ENCODE measurements at regions not wholly inside any gene's neighbourhood (a gene's known extent, or its start where the extent isn't known, plus 50 kb on each side); places are given as distances from the start of the nearest gene placed in this dataset.
A peak's percentile ranks its signal among the peaks of the same experiment; 100 is the strongest.

- H3K9me3 Mint-ChIP-seq: no peaks in the 10 kb centered on the region
- ATAC-seq (replicated peaks) (peak; percentile 70), DNase-seq (peak; percentile 75 to 82 (median 79))
- H3K27ac Mint-ChIP-seq: no peak overlapping the region
- H3K36me3 Mint-ChIP-seq (ENCODE audit: insufficient read depth): peaks cover 12% of the 10 kb centered on the region
- peaks cover 15 to 19% of the 10 kb centered on the region in 2 donors for H3K4me1 Mint-ChIP-seq (ENCODE audit: low read depth in 2 of 2)
- H3K4me3 Mint-ChIP-seq: no peak overlapping the region
- H3K27me3 Mint-ChIP-seq: no peaks in the 10 kb centered on the region
Measured at GRCh38 chr6:26204332-26205160, 117.3 kb downstream of the HFE start.

GRCh38 chr6:26205161-26205624, 118.0 kb downstream of the HFE start:
- ATAC-seq (replicated peaks): peak; percentile 67
- Mint-ChIP-seq H3K4me1 (ENCODE audit: low read depth in 2 of 2) (peaks cover 11 to 14% of the 10 kb centered on the region in 2 donors), H3K9me3 (no peaks in the 10 kb centered on the region), H3K27me3 (no peaks in the 10 kb centered on the region), H3K36me3 (ENCODE audit: insufficient read depth) (peaks cover 8% of the 10 kb centered on the region), H3K4me3 (no peak overlapping the region), H3K27ac (no peak overlapping the region)
- DNase-seq: peak; percentile 76 to 79 (median 78)

- ATAC-seq (replicated peaks) (no peak), DNase-seq (no peak)
- Mint-ChIP-seq H3K36me3 (ENCODE audit: insufficient read depth) (peaks cover 8% of the 10 kb centered on the region), H3K27me3 (no peaks in the 10 kb centered on the region), H3K4me3 (no peak overlapping the region), H3K4me1 (ENCODE audit: low read depth in 2 of 2) (peaks cover 11 to 14% of the 10 kb centered on the region in 2 donors), H3K27ac (no peak overlapping the region), H3K9me3 (no peaks in the 10 kb centered on the region)
Measured at GRCh38 chr6:26205625-26206574, 118.7 kb downstream of the HFE start.

- Mint-ChIP-seq H3K36me3 (ENCODE audit: insufficient read depth) (peaks cover 8% of the 10 kb centered on the region), H3K9me3 (no peaks in the 10 kb centered on the region), H3K4me1 (ENCODE audit: low read depth in 2 of 2) (peaks cover 10 to 11% of the 10 kb centered on the region in 2 donors), H3K4me3 (no peak overlapping the region), H3K27ac (no peak overlapping the region), H3K27me3 (no peaks in the 10 kb centered on the region)
- ATAC-seq (replicated peaks) (no peak), DNase-seq (no peak)
Measured at GRCh38 chr6:26206868-26207801, 119.9 kb downstream of the HFE start.

- ATAC-seq (replicated peaks) (no peak), DNase-seq (no peak)
- no peaks in the 10 kb centered on the region for H3K4me1 Mint-ChIP-seq (ENCODE audit: low read depth in 2 of 2)
- H3K36me3 Mint-ChIP-seq (ENCODE audit: insufficient read depth): no peaks in the 10 kb centered on the region
- H3K27ac Mint-ChIP-seq: no peak overlapping the region
- no peaks in the 10 kb centered on the region for H3K27me3 Mint-ChIP-seq
- H3K9me3 Mint-ChIP-seq: no peaks in the 10 kb centered on the region
- no peak overlapping the region for H3K4me3 Mint-ChIP-seq
Measured at GRCh38 chr6:26211963-26212362, 124.7 kb downstream of the HFE start.

GRCh38 chr6:26213334-26214075, 126.3 kb downstream of the HFE start:
- no peaks in the 10 kb centered on the region for H3K9me3 Mint-ChIP-seq
- DNase-seq (no peak), ATAC-seq (replicated peaks) (no peak)
- H3K4me1 Mint-ChIP-seq (ENCODE audit: low read depth in 2 of 2): no peaks in the 10 kb centered on the region
- H3K27me3 Mint-ChIP-seq: no peaks in the 10 kb centered on the region
- H3K4me3 Mint-ChIP-seq: no peak overlapping the region
- H3K27ac Mint-ChIP-seq: no peak overlapping the region
- H3K36me3 Mint-ChIP-seq (ENCODE audit: insufficient read depth): no peaks in the 10 kb centered on the region

- no peak for ATAC-seq (replicated peaks)
- no peak for DNase-seq
- no peaks in the 10 kb centered on the region for H3K4me1 Mint-ChIP-seq (ENCODE audit: low read depth in 2 of 2)
- no peak overlapping the region for H3K4me3 Mint-ChIP-seq
- no peak overlapping the region for H3K27ac Mint-ChIP-seq
- no peaks in the 10 kb centered on the region for H3K36me3 Mint-ChIP-seq (ENCODE audit: insufficient read depth)
- no peaks in the 10 kb centered on the region for H3K27me3 Mint-ChIP-seq
- H3K9me3 Mint-ChIP-seq: no peaks in the 10 kb centered on the region
Measured at GRCh38 chr6:26214803-26215584, 127.8 kb downstream of the HFE start.

- peak; percentile 10 for ATAC-seq (replicated peaks)
- Mint-ChIP-seq H3K4me1 (ENCODE audit: low read depth in 2 of 2) (peaks cover 0 to 3% of the 10 kb centered on the region in 2 donors), H3K4me3 (no peak overlapping the region), H3K9me3 (no peaks in the 10 kb centered on the region), H3K27ac (no peak overlapping the region), H3K36me3 (ENCODE audit: insufficient read depth) (no peaks in the 10 kb centered on the region), H3K27me3 (no peaks in the 10 kb centered on the region)
- peak in 2 of 3 experiments; percentile 16 to 39 for DNase-seq
Measured at GRCh38 chr6:26215585-26216358, 128.5 kb downstream of the HFE start.

- Mint-ChIP-seq H3K27ac (no peak overlapping the region), H3K9me3 (no peaks in the 10 kb centered on the region), H3K4me1 (ENCODE audit: low read depth in 2 of 2) (peaks cover 0 to 3% of the 10 kb centered on the region in 2 donors), H3K27me3 (no peaks in the 10 kb centered on the region), H3K36me3 (ENCODE audit: insufficient read depth) (no peaks in the 10 kb centered on the region), H3K4me3 (no peak overlapping the region)
- peak; percentile 81 for ATAC-seq (replicated peaks)
- peak; percentile 73 to 83 (median 75) for DNase-seq
Measured at GRCh38 chr6:26216359-26216885, 129.2 kb downstream of the HFE start.

GRCh38 chr6:26216886-26217713, 129.9 kb downstream of the HFE start:
- peaks cover 0 to 3% of the 10 kb centered on the region in 2 donors for H3K4me1 Mint-ChIP-seq (ENCODE audit: low read depth in 2 of 2)

More at GRCh38 chr6:26216886-26217713, 129.9 kb downstream of the HFE start:
- Mint-ChIP-seq H3K4me3 (no peak overlapping the region), H3K36me3 (ENCODE audit: insufficient read depth) (no peaks in the 10 kb centered on the region), H3K27ac (no peak overlapping the region), H3K27me3 (no peaks in the 10 kb centered on the region), H3K9me3 (no peaks in the 10 kb centered on the region)
- DNase-seq (peak; percentile 66 to 72 (median 68)), ATAC-seq (replicated peaks) (peak; percentile 56)

Data from effector memory CD8-positive, alpha-beta T cell (primary cell).